HEK293 (cell line): ENCODE measurements at regions not wholly inside any gene's neighbourhood (a gene's known extent, or its start where the extent isn't known, plus 50 kb on each side); places are given as distances from the start of the nearest gene placed in this dataset.

Experiments
- CTCF ChIA-PET: fragments of 350-600 bp; formaldehyde crosslinking; extraction: SDS; loops from one replicate; lab custom pipeline; 2021; ENCODE audit warnings: antibody characterized with exemption; lab: Yijun Ruan, JAX
- POLR2A ChIA-PET: fragments of 300-600 bp; formaldehyde crosslinking; extraction: SDS; loops from one replicate; lab custom pipeline; 2020; ENCODE audit warnings: antibody characterized with exemption, inconsistent platforms; lab: Yijun Ruan, JAX
- H3K27ac ChIP-seq: fragments of 200-500 bp; sonication (Bioruptor generic); 2 replicates; pipeline ENCODE4 v1.5.1; 2014; ENCODE audit warnings: low read depth, low read length, control low read depth, inconsistent platforms; ENCODE audit errors: extremely low read depth
- H3K36me3 ChIP-seq, 2 experiments: fragments of 200-500 bp in 1 of 2; sonication (Bioruptor generic) in 1 of 2; 1 replicate in 1 of 2; 2 replicates in 1 of 2; pipeline ENCODE4 v1.5.1; 2014 to 2017; ENCODE audit warnings: inconsistent platforms in 2 of 2, low read length in 2 of 2; ENCODE audit not compliant: control insufficient read depth in 2 of 2, insufficient read depth in 1 of 2
- H3K4me1 ChIP-seq: fragments of 200-500 bp; sonication (Bioruptor generic); 2 replicates; pipeline ENCODE4 v1.5.1; 2014; ENCODE audit warnings: mild to moderate bottlenecking, low read length, inconsistent platforms; ENCODE audit not compliant: control insufficient read depth, insufficient read depth
- H3K4me3 ChIP-seq: 2 replicates; pipeline ENCODE4 v1.5.1; 2011; ENCODE audit warnings: low read depth, mild to moderate bottlenecking, control low read depth, low read length, moderate library complexity
- H3K9me3 ChIP-seq: fragments of 200-500 bp; sonication (Bioruptor generic); 2 replicates; pipeline ENCODE4 v1.5.1; 2014; ENCODE audit warnings: low read depth, low read length, inconsistent platforms; ENCODE audit not compliant: control insufficient read depth, insufficient read depth
- GLI2 ChIP-seq: fragments of 450-650 bp; formaldehyde crosslinking; IDR thresholded peaks from 2 replicates; pipeline ENCODE4; 2017; ENCODE audit warnings: missing biosample characterization, missing genetic modification characterization, low read depth, borderline replicate concordance
- MZF1 ChIP-seq: fragments of 450-650 bp; formaldehyde crosslinking; IDR thresholded peaks from 2 replicates; pipeline ENCODE4 v1.5.1; 2017; ENCODE audit warnings: missing biosample characterization, missing genetic modification characterization, borderline replicate concordance
- PBX3 ChIP-seq: sonication (generic); formaldehyde crosslinking; IDR thresholded peaks from 2 replicates; pipeline ENCODE4 v1.8.1; 2022; ENCODE audit warnings: mild to moderate bottlenecking, moderate library complexity, missing genetic modification reagents
- PRDM1 ChIP-seq: fragments of 450-650 bp; formaldehyde crosslinking; IDR thresholded peaks from 2 replicates; pipeline ENCODE4; 2016; ENCODE audit warnings: missing biosample characterization, missing genetic modification characterization
- PRDM4 ChIP-seq: fragments of 450-650 bp; formaldehyde crosslinking; IDR thresholded peaks from 2 replicates; pipeline ENCODE4 v1.5.1; 2017; ENCODE audit warnings: missing biosample characterization, missing genetic modification characterization
- SCRT1 ChIP-seq: fragments of 450-650 bp; formaldehyde crosslinking; IDR thresholded peaks from 2 replicates; pipeline ENCODE4 v1.5.1; 2016; ENCODE audit warnings: missing biosample characterization, missing genetic modification characterization, borderline replicate concordance
- ZFP37 ChIP-seq: fragments of 450-650 bp; formaldehyde crosslinking; IDR thresholded peaks from 2 replicates; pipeline ENCODE4 v1.5.1; 2016; ENCODE audit warnings: missing biosample characterization, missing genetic modification characterization
- ZNF169 ChIP-seq: fragments of 450-650 bp; formaldehyde crosslinking; IDR thresholded peaks from 2 replicates; pipeline ENCODE4 v1.5.1; 2016; ENCODE audit warnings: missing biosample characterization, missing genetic modification characterization
- ZNF266 ChIP-seq: fragments of 450-650 bp; formaldehyde crosslinking; IDR thresholded peaks from 2 replicates; pipeline ENCODE4 v1.5.1; 2016; ENCODE audit warnings: missing biosample characterization, missing genetic modification characterization, low read depth
- ZNF37A ChIP-seq: fragments of 450-650 bp; IDR thresholded peaks from 2 replicates; pipeline ENCODE4 v1.5.1; 2018; ENCODE audit warnings: missing biosample characterization, missing genetic modification characterization
- ZNF488 ChIP-seq: fragments of 450-650 bp; formaldehyde crosslinking; IDR thresholded peaks from 2 replicates; pipeline ENCODE4 v1.5.1; 2016; ENCODE audit warnings: missing biosample characterization, missing genetic modification characterization
- ZNF558 ChIP-seq: fragments of 450-650 bp; formaldehyde crosslinking; IDR thresholded peaks from 2 replicates; pipeline ENCODE4 v1.5.1; 2016; ENCODE audit warnings: missing biosample characterization, missing genetic modification characterization
- ZNF560 ChIP-seq: fragments of 450-650 bp; formaldehyde crosslinking; IDR thresholded peaks from 2 replicates; pipeline ENCODE4 v1.5.1; 2017; ENCODE audit warnings: missing biosample characterization, missing genetic modification characterization, borderline replicate concordance
- ZNF561 ChIP-seq: fragments of 450-650 bp; IDR thresholded peaks from 2 replicates; pipeline ENCODE4 v1.5.1; 2018; ENCODE audit warnings: missing biosample characterization, missing genetic modification characterization, borderline replicate concordance
- ZNF610 ChIP-seq: fragments of 450-650 bp; formaldehyde crosslinking; IDR thresholded peaks from 2 replicates; pipeline ENCODE4 v1.5.1; 2016; ENCODE audit warnings: missing biosample characterization, missing genetic modification characterization, borderline replicate concordance
- ZNF707 ChIP-seq: fragments of 450-650 bp; formaldehyde crosslinking; IDR thresholded peaks from 2 replicates; pipeline ENCODE4 v1.5.1; 2016; ENCODE audit warnings: missing biosample characterization, missing genetic modification characterization
- ZNF776 ChIP-seq: fragments of 450-650 bp; formaldehyde crosslinking; IDR thresholded peaks from 2 replicates; pipeline ENCODE4 v1.5.0; 2017; ENCODE audit warnings: missing biosample characterization, missing genetic modification characterization, borderline replicate concordance
- ZNF830 ChIP-seq: fragments of 450-650 bp; IDR thresholded peaks from 2 replicates; pipeline ENCODE4 v1.5.0; 2018; ENCODE audit warnings: missing biosample characterization, missing genetic modification characterization, low read depth, mild to moderate bottlenecking, moderate library complexity
- ZSCAN23 ChIP-seq: fragments of 450-650 bp; formaldehyde crosslinking; IDR thresholded peaks from 2 replicates; pipeline ENCODE4 v1.5.1; 2016; ENCODE audit warnings: missing biosample characterization, missing genetic modification characterization

GRCh38 chr2:171254666-171255065 is 94.0 kb upstream of the TLK1 start (continued):
- TF ChIP-seq ZNF776 (tag by site-specific recombination) (no peak), PRDM4 (no peak), ZNF37A (tag by site-specific recombination) (no peak), PRDM1 (tag by site-specific recombination) (no peak), ZNF169 (no peak), MZF1 (tag by site-specific recombination) (no peak), ZNF488 (no peak), ZNF266 (tag by site-specific recombination) (no peak)

GRCh38 chr2:171253900-171254650 is 93.4 kb upstream of the TLK1 start:
- no peak overlapping the region for H3K27ac ChIP-seq
- H3K36me3 ChIP-seq: no peaks in the 10 kb centered on the region
- H3K4me1 ChIP-seq: no peaks in the 10 kb centered on the region
- ChIA-PET POLR2A (no interaction called here), CTCF (interaction anchor here (0.5 to 0.8 kb wide), 3 partner anchors 9 to 57 kb away, joined by 3 read pairs; no protein-coding TSS in a partner anchor)
- TF ChIP-seq ZSCAN23 (tag by site-specific recombination) (no peak), ZNF558 (tag by site-specific recombination) (no peak), GLI2 (tag by site-specific recombination) (no peak), SCRT1 (tag by site-specific recombination) (no peak), ZNF561 (no peak)
- no peak overlapping the region for H3K4me3 ChIP-seq
- no peaks in the 10 kb centered on the region for H3K9me3 ChIP-seq

- no peak for TF ChIP-seq ZNF830 (tag by site-specific recombination)
- TF ChIP-seq ZFP37 (tag by site-specific recombination): no peak
- TF ChIP-seq PBX3 (CRISPR knock-in tag): no peak
- TF ChIP-seq ZNF610 (tag by site-specific recombination): no peak
- TF ChIP-seq ZNF560 (tag by site-specific recombination): no peak
- no peak for TF ChIP-seq ZNF707
- H3K4me1 ChIP-seq: no peaks in the 10 kb centered on the region
- CTCF ChIA-PET: interaction anchor here (0.7 kb wide), 2 partner anchors 9 to 110 kb away, joined by 3 read pairs; no protein-coding TSS in a partner anchor
- POLR2A ChIA-PET: no interaction called here
- H3K4me3 ChIP-seq: no peak overlapping the region
- no peaks in the 10 kb centered on the region for H3K9me3 ChIP-seq
- H3K27ac ChIP-seq: no peak overlapping the region
- H3K36me3 ChIP-seq: no peaks in the 10 kb centered on the region
Observed at GRCh38 chr2:171253279-171253678, 92.6 kb upstream of the TLK1 start.
